ENCODE measurements at regions not wholly inside any gene's neighbourhood (a gene's known extent, or its start where the extent isn't known, plus 50 kb on each side); places are given as distances from the start of the nearest gene placed in this dataset.

GRCh38 chr10:29685506-29685905, 50.7 kb upstream of the SVIL start:
- TF ChIP-seq NBN (IDR thresholded peaks at IDR 0.05) (no peak), ZBTB33 (IDR thresholded peaks at IDR 0.05) (no peak), ASH2L (IDR thresholded peaks at IDR 0.05; ENCODE audit: borderline replicate concordance, low read depth) (no peak), MYB (IDR thresholded peaks at IDR 0.05; ENCODE audit: borderline replicate concordance, low read depth, low read length) (no peak), FOS (IDR thresholded peaks at IDR 0.05; ENCODE audit: borderline replicate concordance, extremely low read depth, insufficient read length) (no peak), NR2C2 (IDR thresholded peaks at IDR 0.05; ENCODE audit: borderline replicate concordance, control insufficient read depth, insufficient read length, low read depth) (no peak), E2F4 (IDR thresholded peaks at IDR 0.05; ENCODE audit: low read depth, low read length) (no peak), NR2F1 (conservative IDR thresholded peaks at IDR 0.05) (no peak), PBX3 (IDR thresholded peaks at IDR 0.05; ENCODE audit: insufficient replicate concordance, low read depth, low read length) (no peak), RELB (IDR thresholded peaks at IDR 0.05; ENCODE audit: low read depth) (no peak), E4F1 (IDR thresholded peaks at IDR 0.05; ENCODE audit: borderline replicate concordance, partially characterized antibody) (no peak), ETV6 (conservative IDR thresholded peaks at IDR 0.05 in 1 of 2, IDR thresholded peaks at IDR 0.05 in 1 of 2; ENCODE audit: borderline replicate concordance in 1 of 2, low read depth in 1 of 2) (no peak)
- Histone ChIP-seq H3K4me3 (no peak overlapping the region), H2AFZ (ENCODE audit: control insufficient read depth, low read depth, low read length) (no peak overlapping the region), H3K79me2 (ENCODE audit: control insufficient read depth, insufficient read depth, low read length) (no peaks in the 10 kb centered on the region), H3K27ac (ENCODE audit: control insufficient read depth, insufficient read depth) (no peak overlapping the region), H3K36me3 (ENCODE audit: control insufficient read depth in 2 of 2, insufficient read depth in 2 of 2, low read length in 1 of 2) (no peaks in the 10 kb centered on the region; a peak in 2 of 4 replicates), H3K9me3 (replicated peaks; ENCODE audit: control insufficient read depth, insufficient read depth, low read length) (no peaks in the 10 kb centered on the region; the same call in 2 of the 3 replicates), H3K27me3 (replicated peaks in 1 of 2; ENCODE audit: control insufficient read depth in 2 of 2, insufficient read depth in 2 of 2, low read length in 1 of 2) (no peaks in the 10 kb centered on the region), H4K20me1 (ENCODE audit: control insufficient read depth, insufficient read depth) (no peaks in the 10 kb centered on the region), H3K4me2 (ENCODE audit: control insufficient read depth, insufficient read depth) (no peak overlapping the region), H3K9ac (ENCODE audit: control insufficient read depth, insufficient read depth, low read length) (no peak overlapping the region), H3K4me1 (ENCODE audit: control insufficient read depth, insufficient read depth, low read length) (no peaks in the 10 kb centered on the region)
- intact Hi-C loops (cut with micrococcal nuclease; ENCODE audit: unreplicated experiment), result no loop called here
- ChIA-PET CTCF (no interaction called here), RAD21 (ENCODE audit: unreplicated experiment) (no interaction called here), SMC1A (ENCODE audit: uncharacterized antibody, unreplicated experiment) (interaction anchor here (0.5 to 1.0 kb wide), 2 partner anchors 16 to 19 kb away, joined by 3 read pairs; no protein-coding TSS in a partner anchor), POLR2A (no interaction called here)
- FAIRE-seq (no peak), ATAC-seq (no peak), DNase-seq (ENCODE audit: low read depth, low spot score) (no peak)
- in situ Hi-C loops (cut with MboI), result no loop called here
- WGBS (ENCODE audit: insufficient coverage, insufficient replicate concordance, low lambda C conversion rate, missing lambda C conversion rate), result 33% methylated on average over 4 of the region's 4 CpGs
- BruUV-seq (replicated peaks), result no TSS peak
